Ishikawa (cell line): ENCODE measurements at regions not wholly inside any gene's neighbourhood (a gene's known extent, or its start where the extent isn't known, plus 50 kb on each side); places are given as distances from the start of the nearest gene placed in this dataset.

Source experiments
- CEBPB ChIP-seq: IDR thresholded peaks from 2 replicates; pipeline ENCODE4 v1.6.1; 2012
- CREB1 ChIP-seq: IDR thresholded peaks from 2 replicates; pipeline ENCODE4 v1.6.1; 2012; ENCODE audit warnings: low read depth
- EGR1 ChIP-seq: IDR thresholded peaks from 2 replicates; pipeline ENCODE4 v1.6.1; 2012
- EP300 ChIP-seq: IDR thresholded peaks from 2 replicates; pipeline ENCODE4 v1.6.1; 2012; ENCODE audit warnings: borderline replicate concordance
- FOXM1 ChIP-seq: IDR thresholded peaks from 2 replicates; pipeline ENCODE4 v1.6.1; 2012; ENCODE audit warnings: low read depth, borderline replicate concordance
- NFIC ChIP-seq: IDR thresholded peaks from 2 replicates; pipeline ENCODE4 v1.6.1; 2012
- RAD21 ChIP-seq: IDR thresholded peaks from 2 replicates; pipeline ENCODE4 v1.6.1; 2012; ENCODE audit warnings: low read depth
- TAF1 ChIP-seq: IDR thresholded peaks from 2 replicates; pipeline ENCODE4 v1.6.1; 2012; ENCODE audit warnings: low read depth, mild to moderate bottlenecking
- TCF12 ChIP-seq: IDR thresholded peaks from 2 replicates; pipeline ENCODE4 v1.6.1; 2012; ENCODE audit warnings: low read depth
- TEAD4 ChIP-seq: IDR thresholded peaks from 2 replicates; pipeline ENCODE4 v1.6.1; 2012
- YY1 ChIP-seq: IDR thresholded peaks from 2 replicates; pipeline ENCODE4 v1.6.1; 2012; ENCODE audit warnings: low read depth
- ZBTB7A ChIP-seq: IDR thresholded peaks from 2 replicates; pipeline ENCODE4 v1.6.1; 2012; ENCODE audit warnings: low read depth
- TF ChIP-seq, protein P1 (sequence below): IDR thresholded peaks from 2 replicates; pipeline ENCODE4 v1.6.1; 2012
- TF ChIP-seq, protein P2 (sequence below): IDR thresholded peaks from 2 replicates; pipeline ENCODE4 v1.6.1; 2012; ENCODE audit warnings: low read depth, mild to moderate bottlenecking
- TF ChIP-seq, protein P3 (sequence below): IDR thresholded peaks from 2 replicates; pipeline ENCODE4 v1.6.1; 2012

- TF ChIP-seq, protein P1, sequence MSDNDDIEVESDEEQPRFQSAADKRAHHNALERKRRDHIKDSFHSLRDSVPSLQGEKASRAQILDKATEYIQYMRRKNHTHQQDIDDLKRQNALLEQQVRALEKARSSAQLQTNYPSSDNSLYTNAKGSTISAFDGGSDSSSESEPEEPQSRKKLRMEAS = no peak
- TF ChIP-seq, protein P2, sequence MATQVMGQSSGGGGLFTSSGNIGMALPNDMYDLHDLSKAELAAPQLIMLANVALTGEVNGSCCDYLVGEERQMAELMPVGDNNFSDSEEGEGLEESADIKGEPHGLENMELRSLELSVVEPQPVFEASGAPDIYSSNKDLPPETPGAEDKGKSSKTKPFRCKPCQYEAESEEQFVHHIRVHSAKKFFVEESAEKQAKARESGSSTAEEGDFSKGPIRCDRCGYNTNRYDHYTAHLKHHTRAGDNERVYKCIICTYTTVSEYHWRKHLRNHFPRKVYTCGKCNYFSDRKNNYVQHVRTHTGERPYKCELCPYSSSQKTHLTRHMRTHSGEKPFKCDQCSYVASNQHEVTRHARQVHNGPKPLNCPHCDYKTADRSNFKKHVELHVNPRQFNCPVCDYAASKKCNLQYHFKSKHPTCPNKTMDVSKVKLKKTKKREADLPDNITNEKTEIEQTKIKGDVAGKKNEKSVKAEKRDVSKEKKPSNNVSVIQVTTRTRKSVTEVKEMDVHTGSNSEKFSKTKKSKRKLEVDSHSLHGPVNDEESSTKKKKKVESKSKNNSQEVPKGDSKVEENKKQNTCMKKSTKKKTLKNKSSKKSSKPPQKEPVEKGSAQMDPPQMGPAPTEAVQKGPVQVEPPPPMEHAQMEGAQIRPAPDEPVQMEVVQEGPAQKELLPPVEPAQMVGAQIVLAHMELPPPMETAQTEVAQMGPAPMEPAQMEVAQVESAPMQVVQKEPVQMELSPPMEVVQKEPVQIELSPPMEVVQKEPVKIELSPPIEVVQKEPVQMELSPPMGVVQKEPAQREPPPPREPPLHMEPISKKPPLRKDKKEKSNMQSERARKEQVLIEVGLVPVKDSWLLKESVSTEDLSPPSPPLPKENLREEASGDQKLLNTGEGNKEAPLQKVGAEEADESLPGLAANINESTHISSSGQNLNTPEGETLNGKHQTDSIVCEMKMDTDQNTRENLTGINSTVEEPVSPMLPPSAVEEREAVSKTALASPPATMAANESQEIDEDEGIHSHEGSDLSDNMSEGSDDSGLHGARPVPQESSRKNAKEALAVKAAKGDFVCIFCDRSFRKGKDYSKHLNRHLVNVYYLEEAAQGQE = no peak
- TF ChIP-seq FOXM1 (no peak), EP300 (no peak), ZBTB7A (no peak), TAF1 (no peak)
Observed at GRCh38 chr4:167868163-167868562, 224.2 kb upstream of the ANXA10 start.

DNA sequence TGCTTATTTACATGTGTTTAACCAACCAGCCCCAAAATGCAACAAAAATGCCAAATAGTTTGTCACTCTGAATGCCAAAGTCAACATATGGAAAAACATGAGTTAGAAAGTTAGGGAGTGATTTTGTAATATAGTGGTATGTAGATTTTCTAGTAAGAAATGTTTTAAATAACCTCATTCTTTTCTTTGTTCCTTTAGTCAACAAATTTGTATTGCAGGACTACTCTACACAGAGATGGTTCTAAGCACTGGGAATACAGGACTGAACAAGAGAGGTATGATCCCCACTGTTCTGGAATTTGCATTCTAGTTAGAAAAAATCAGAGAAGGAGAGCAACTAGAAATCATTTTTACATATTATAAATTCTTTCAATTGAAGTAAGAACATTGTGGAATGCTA, 218.8 kb upstream of the ANXA10 start:
- no peak for TF ChIP-seq NFIC
- no peak for TF ChIP-seq ZBTB7A
- TF ChIP-seq, protein P1 = no peak
- TF ChIP-seq, protein P2 = no peak
- TF ChIP-seq CREB1 = no peak
- TF ChIP-seq TAF1 = no peak
- TF ChIP-seq, protein P3, sequence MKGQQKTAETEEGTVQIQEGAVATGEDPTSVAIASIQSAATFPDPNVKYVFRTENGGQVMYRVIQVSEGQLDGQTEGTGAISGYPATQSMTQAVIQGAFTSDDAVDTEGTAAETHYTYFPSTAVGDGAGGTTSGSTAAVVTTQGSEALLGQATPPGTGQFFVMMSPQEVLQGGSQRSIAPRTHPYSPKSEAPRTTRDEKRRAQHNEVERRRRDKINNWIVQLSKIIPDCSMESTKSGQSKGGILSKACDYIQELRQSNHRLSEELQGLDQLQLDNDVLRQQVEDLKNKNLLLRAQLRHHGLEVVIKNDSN = no peak
- no peak for TF ChIP-seq TEAD4
- no peak for TF ChIP-seq TCF12
- no peak for TF ChIP-seq RAD21
- no peak for TF ChIP-seq EP300
- TF ChIP-seq YY1 = no peak
- no peak for TF ChIP-seq FOXM1
- no peak for TF ChIP-seq EGR1
- TF ChIP-seq CEBPB = no peak

DNA sequence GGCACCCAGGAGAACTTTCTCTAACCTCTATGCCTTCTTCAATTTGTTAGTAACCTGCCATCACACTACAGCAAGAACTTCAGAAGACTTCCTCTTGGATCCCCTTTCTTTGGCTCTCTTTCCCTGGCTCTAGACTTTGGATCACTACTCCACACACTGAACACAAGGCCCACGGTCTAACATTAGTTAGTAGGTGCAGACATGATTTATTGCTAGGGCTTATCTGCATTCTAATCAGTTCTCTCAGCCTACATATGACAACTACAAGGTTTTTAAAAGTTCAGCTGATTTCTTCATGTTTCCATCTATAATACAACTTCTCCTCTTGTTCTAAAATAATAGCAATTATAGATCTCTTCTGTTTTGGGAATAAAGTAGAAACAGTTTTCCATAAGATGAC, 209.1 kb upstream of the ANXA10 start:
- no peak for TF ChIP-seq CEBPB
- TF ChIP-seq, protein P3 = no peak
- TF ChIP-seq RAD21 = no peak
- TF ChIP-seq, protein P2 = no peak
- TF ChIP-seq EGR1 = no peak
- TF ChIP-seq TCF12 = no peak
- no peak for TF ChIP-seq NFIC
- TF ChIP-seq CREB1 = no peak

DNA sequence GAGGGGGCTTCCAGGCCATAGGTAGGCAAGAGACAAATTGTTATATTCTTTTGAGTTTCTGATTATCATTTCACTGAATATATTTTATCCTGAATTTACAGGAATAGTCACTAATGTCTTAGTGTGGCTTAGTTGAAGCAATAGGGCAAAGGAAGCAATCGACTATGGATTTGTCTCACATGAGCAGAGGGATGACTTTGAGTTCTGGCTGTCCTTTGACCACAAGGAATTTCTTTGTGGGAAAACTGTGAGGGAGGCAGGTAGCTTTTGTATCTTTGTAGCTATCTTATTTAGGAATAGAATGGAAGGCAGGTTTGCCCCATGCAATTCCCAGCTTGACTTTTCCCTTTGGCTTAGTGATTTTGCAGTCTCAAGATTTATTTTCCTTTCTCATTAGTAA, 207.3 kb upstream of the ANXA10 start:
- TF ChIP-seq TCF12 (no peak), YY1 (no peak), CREB1 (no peak), NFIC (no peak), ZBTB7A (no peak), FOXM1 (no peak), EP300 (no peak), TEAD4 (no peak), EGR1 (no peak), TAF1 (no peak), RAD21 (no peak), CEBPB (no peak)
- TF ChIP-seq, protein P3 = no peak
- TF ChIP-seq, protein P2 = no peak
- TF ChIP-seq, protein P1 = no peak
